Panc1 (cell line): ENCODE measurements at regions not wholly inside any gene's neighbourhood (a gene's known extent, or its start where the extent isn't known, plus 50 kb on each side); places are given as distances from the start of the nearest gene placed in this dataset.

ENCODE experiments used
- ATAC-seq: fragments of 200-7000 bp; cut with Tn5 transposase; 2 replicates; pipeline ENCODE4 v1.9.1; 2020; ENCODE audit warnings: mild to moderate bottlenecking, moderate library complexity
- BruUV-seq: library from RNA; stranded (reverse); fragments of 400-500 nt; replicated peaks from 2 replicates; lab custom pipeline; 2021; lab: Mats Ljungman, UMichigan
- CTCF ChIA-PET: fragments of 300-600 bp; sonication (Branson Sonifier 250); formaldehyde crosslinking; loops from one replicate; lab custom pipeline; 2022; ENCODE audit warnings: antibody characterized with exemption; lab: Charles Lee
- POLR2A ChIA-PET: fragments of 300-600 bp; sonication (Branson Sonifier 250); formaldehyde crosslinking; loops from one replicate; lab custom pipeline; 2022; ENCODE audit warnings: antibody characterized with exemption; lab: Charles Lee
- DNase-seq: peaks from one replicate; pipeline ENCODE4 v3.0.0-alpha.2; 2010; ENCODE audit warnings: low read depth, low spot score
- H3K27ac ChIP-seq: 2 replicates; pipeline ENCODE4 v1.5.1; 2011; ENCODE audit warnings: mild to moderate bottlenecking, low read length, inconsistent platforms
- H3K27me3 ChIP-seq: fragments of 200-500 bp; sonication (Bioruptor generic); 2 replicates; pipeline ENCODE4 v1.6.0; 2014; ENCODE audit warnings: low read length, inconsistent platforms; ENCODE audit not compliant: control insufficient read depth, insufficient read depth
- H3K36me3 ChIP-seq: fragments of 200-500 bp; sonication (Bioruptor generic); 2 replicates; pipeline ENCODE4 v1.5.1; 2014; ENCODE audit warnings: inconsistent platforms, mild to moderate bottlenecking, low read length, moderate library complexity; ENCODE audit not compliant: control insufficient read depth, insufficient read depth
- H3K4me1 ChIP-seq: 2 replicates; pipeline ENCODE4 v1.5.1; 2011; ENCODE audit warnings: inconsistent platforms, mild to moderate bottlenecking, low read length, moderate library complexity; ENCODE audit not compliant: control insufficient read depth, insufficient read depth
- H3K4me3 ChIP-seq, 2 experiments: 2 replicates each; pipeline ENCODE4 v1.5.1; 2011 to 2012; ENCODE audit warnings: low read depth in 2 of 2, low read length in 2 of 2, mild to moderate bottlenecking in 2 of 2, inconsistent platforms in 1 of 2, moderate library complexity in 1 of 2
- H3K9me3 ChIP-seq: fragments of 200-500 bp; sonication (Bioruptor generic); 2 replicates; pipeline ENCODE4 v1.5.1; 2014; ENCODE audit warnings: low read depth, mild to moderate bottlenecking, inconsistent platforms, low read length, moderate library complexity; ENCODE audit not compliant: control insufficient read depth, insufficient read depth
- CTCF ChIP-seq: fragments of 450-650 bp; IDR thresholded peaks from 2 replicates; pipeline ENCODE4 v1.5.1; 2017; ENCODE audit warnings: mild to moderate bottlenecking
- POLR2AphosphoS5 ChIP-seq: IDR thresholded peaks from 2 replicates; pipeline ENCODE4 v1.6.1; 2012; ENCODE audit warnings: mild to moderate bottlenecking, low read depth, low read length, moderate library complexity
- REST ChIP-seq, 2 experiments: IDR thresholded peaks; 2 replicates each; pipeline ENCODE4 v1.6.1; 2011 to 2012; ENCODE audit warnings: low read depth in 2 of 2, control low read depth in 1 of 2, low read length in 1 of 2, mild to moderate bottlenecking in 1 of 2, moderate library complexity in 1 of 2; ENCODE audit not compliant: insufficient read depth in 1 of 2
- SIN3A ChIP-seq: IDR thresholded peaks from 2 replicates; pipeline ENCODE4 v1.6.1; 2012; ENCODE audit warnings: low read depth, mild to moderate bottlenecking, low read length, moderate library complexity, borderline replicate concordance; ENCODE audit not compliant: insufficient read depth
- TCF7L2 ChIP-seq: IDR thresholded peaks from 2 replicates; pipeline ENCODE4 v1.6.1; 2011; ENCODE audit warnings: mild to moderate bottlenecking, low read depth, low read length, inconsistent platforms
- in situ Hi-C: cut with HindIII; loops from 2 replicates; pipeline ENCODE4 v1.10.0; 2016; ENCODE audit warnings: low sequenced_read_pairs, low pct_unique_long_range_greater_than_20kb
- intact Hi-C: fragments of 100-400 bp; cut with micrococcal nuclease; formaldehyde crosslinking; loops from one replicate; pipeline ENCODE4 v1.10.0; 2022; ENCODE audit not compliant: unreplicated experiment

- BruUV-seq = no TSS peak
- Histone ChIP-seq H3K36me3 (no peaks in the 10 kb centered on the region), H3K27ac (no peak overlapping the region), H3K9me3 (no peaks in the 10 kb centered on the region), H3K27me3 (no peaks in the 10 kb centered on the region), H3K4me3 (no peak overlapping the region), H3K4me1 (no peaks in the 10 kb centered on the region)
- in situ Hi-C loops (no loop called here), intact Hi-C loops (no loop called here)
- DNase-seq = no peak
- ATAC-seq = no peak
- POLR2A ChIA-PET = no interaction called here
- TF ChIP-seq POLR2AphosphoS5 (no peak), TCF7L2 (no peak), CTCF (no peak), REST (IDR thresholded peaks at IDR 0.05; ENCODE audit: insufficient read depth in 1 of 2, low read depth in 2 of 2, low read length in 1 of 2) (no peak), SIN3A (no peak)
- CTCF ChIA-PET = no interaction called here
Observed at GRCh38 chr14:105925615-105926372, 399.4 kb downstream of the TMEM121 start.

GRCh38 chr14:105926373-105927095, 400.2 kb downstream of the TMEM121 start:
- TF ChIP-seq CTCF (no peak), SIN3A (no peak), POLR2AphosphoS5 (no peak), REST (IDR thresholded peaks at IDR 0.05; ENCODE audit: insufficient read depth in 1 of 2, low read depth in 2 of 2, low read length in 1 of 2) (no peak), TCF7L2 (no peak)
- no peaks in the 10 kb centered on the region for H3K9me3 ChIP-seq
- ChIA-PET POLR2A (no interaction called here), CTCF (no interaction called here)
- no peak for DNase-seq
- H3K4me3 ChIP-seq = no peak overlapping the region
- H3K36me3 ChIP-seq = no peaks in the 10 kb centered on the region
- H3K27me3 ChIP-seq = no peaks in the 10 kb centered on the region; the same call in none of the 2 replicates
- no peak overlapping the region for H3K27ac ChIP-seq
- H3K4me1 ChIP-seq = no peaks in the 10 kb centered on the region
- intact Hi-C loops = no loop called here
- no peak for ATAC-seq
- BruUV-seq = no TSS peak
- in situ Hi-C loops = no loop called here
